GM19397 (cell line): ENCODE measurements at regions not wholly inside any gene's neighbourhood (a gene's known extent, or its start where the extent isn't known, plus 50 kb on each side); places are given as distances from the start of the nearest gene placed in this dataset.

Experiments used
- ATAC-seq: cut with Tn5 transposase; IDR thresholded peaks from one replicate; pipeline ENCODE4 v1.9.1; 2021; ENCODE audit warnings: mild to moderate bottlenecking, moderate library complexity; ENCODE audit not compliant: unreplicated experiment

- no peak for ATAC-seq
Observed at GRCh38 chr17:77466596-77467223, 325.9 kb downstream of the SEC14L1 start.

- ATAC-seq, result no peak
Observed at GRCh38 chr17:77467521-77467920, 326.8 kb downstream of the SEC14L1 start.

- no peak for ATAC-seq
Observed at GRCh38 chr17:77468897-77469296, 328.1 kb downstream of the SEC14L1 start.

GRCh38 chr17:77470330-77470786 lies 329.6 kb downstream of the SEC14L1 start:
- no peak for ATAC-seq

GRCh38 chr17:77470800-77471733 lies 330.3 kb downstream of the SEC14L1 start:
- ATAC-seq, result no peak

GRCh38 chr17:77471984-77472461 lies 331.3 kb downstream of the SEC14L1 start:
- ATAC-seq, result no peak

GRCh38 chr17:77472468-77473310 lies 331.9 kb downstream of the SEC14L1 start:
- no peak for ATAC-seq

GRCh38 chr17:77473615-77474226 lies 333.0 kb downstream of the SEC14L1 start:
- no peak for ATAC-seq

- no peak for ATAC-seq
Observed at GRCh38 chr17:77474292-77474988, 333.7 kb downstream of the SEC14L1 start.

GRCh38 chr17:77475016-77475976 lies 334.5 kb downstream of the SEC14L1 start:
- no peak for ATAC-seq

GRCh38 chr17:77476006-77476405 lies 335.2 kb downstream of the SEC14L1 start:
- ATAC-seq, result no peak

GRCh38 chr17:77476498-77476897 lies 335.7 kb downstream of the SEC14L1 start:
- no peak for ATAC-seq

- ATAC-seq, result no peak
Observed at GRCh38 chr17:77476931-77477805, 336.4 kb downstream of the SEC14L1 start.

GRCh38 chr17:77478281-77478680 lies 337.5 kb downstream of the SEC14L1 start:
- ATAC-seq, result no peak

- no peak for ATAC-seq
Observed at GRCh38 chr17:77478899-77479298, 338.1 kb downstream of the SEC14L1 start.

GRCh38 chr17:77479372-77480198 lies 338.8 kb downstream of the SEC14L1 start:
- ATAC-seq, result no peak

GRCh38 chr17:77480199-77480508 lies 339.4 kb downstream of the SEC14L1 start:
- ATAC-seq, result no peak
